Skin epidermis (tissue), 12 donors: ENCODE measurements at regions not wholly inside any gene's neighbourhood (a gene's known extent, or its start where the extent isn't known, plus 50 kb on each side); places are given as distances from the start of the nearest gene placed in this dataset.
"Not testable (repeated sequence)": the region's sequence is repeated elsewhere in the genome, so short reads cannot be mapped to it uniquely, and the experiment has no call there.

Experiments used
- H3K27ac ChIP-seq, 21 experiments: fragments of 200-600 bp; sonication (generic) in 11 of 21; one replicate each; pipeline ENCODE4 v1.5.0; 2020; ENCODE audit warnings: mild to moderate bottlenecking in 3 of 21, inconsistent platforms in 2 of 21, moderate library complexity in 2 of 21
- H3K4me3 ChIP-seq, 7 experiments: fragments of 200-600 bp; sonication (generic) in 2 of 7; one replicate each; pipeline ENCODE4 v1.5.0; 2020; ENCODE audit warnings: inconsistent platforms in 2 of 7, mild to moderate bottlenecking in 2 of 7, moderate library complexity in 1 of 7

DNA sequence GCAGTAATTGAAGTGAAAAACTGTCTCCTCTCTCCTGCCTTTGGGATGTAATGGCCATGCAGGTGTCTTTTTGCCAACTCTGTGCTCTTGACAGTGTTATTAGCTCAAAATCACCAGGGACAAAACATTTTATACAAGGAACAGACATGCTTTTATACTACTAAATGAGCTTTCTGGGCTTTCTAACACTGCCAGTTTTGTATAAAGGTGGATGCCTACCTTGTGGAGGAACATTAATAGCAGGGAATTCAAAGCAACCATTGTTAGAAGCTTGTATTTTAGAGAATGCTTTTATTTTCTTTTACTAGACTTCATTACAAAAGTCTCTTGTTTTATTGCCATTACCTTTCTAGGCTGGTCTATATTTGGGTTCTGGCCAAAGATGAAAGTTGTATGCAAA lies 54.7 kb upstream of the ARSJ start:
- Histone ChIP-seq H3K4me3 (no peak overlapping the region), H3K27ac (no peak overlapping the region)

DNA sequence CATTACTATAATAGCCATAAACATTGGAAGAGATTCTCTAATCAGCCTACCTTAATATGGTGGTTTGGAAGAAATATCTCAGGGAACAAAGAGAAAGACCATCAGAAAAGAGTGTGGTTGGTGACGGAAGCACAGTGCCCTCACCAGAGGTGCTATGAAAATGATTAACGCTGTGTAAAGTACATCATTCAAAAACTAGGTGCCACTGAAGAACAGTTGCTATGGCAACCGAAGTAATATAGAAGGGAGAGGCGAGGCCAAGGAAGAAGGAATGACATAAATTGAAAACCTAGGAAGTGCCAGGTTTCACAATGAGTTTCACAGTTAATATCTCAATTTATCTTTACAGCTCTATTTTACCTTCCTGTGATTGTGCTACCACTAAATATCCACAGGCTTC lies 57.0 kb upstream of the ARSJ start:
- Histone ChIP-seq H3K27ac (no peak overlapping the region), H3K4me3 (no peak overlapping the region)

DNA sequence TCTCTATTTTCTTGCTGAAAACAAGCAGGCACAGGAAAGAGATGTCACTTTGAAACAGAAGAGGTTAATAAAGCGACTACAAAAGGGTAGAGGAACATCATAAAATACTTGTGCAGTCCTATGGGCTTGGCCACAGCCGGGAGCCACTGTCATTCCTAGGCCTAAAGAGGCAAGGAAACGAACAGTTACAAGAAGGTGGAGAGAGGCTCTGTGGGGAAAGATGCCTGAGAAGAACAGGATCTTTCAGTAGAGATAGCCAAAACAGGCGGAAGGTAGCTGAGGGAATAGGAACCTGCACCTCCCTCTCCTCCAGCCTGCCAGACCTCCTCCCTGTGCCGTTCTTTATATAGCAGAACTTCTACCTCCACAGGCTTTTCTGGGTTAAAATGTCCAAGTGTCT lies 57.4 kb upstream of the ARSJ start:
- Histone ChIP-seq H3K4me3 (no peak overlapping the region), H3K27ac (no peak overlapping the region)

DNA sequence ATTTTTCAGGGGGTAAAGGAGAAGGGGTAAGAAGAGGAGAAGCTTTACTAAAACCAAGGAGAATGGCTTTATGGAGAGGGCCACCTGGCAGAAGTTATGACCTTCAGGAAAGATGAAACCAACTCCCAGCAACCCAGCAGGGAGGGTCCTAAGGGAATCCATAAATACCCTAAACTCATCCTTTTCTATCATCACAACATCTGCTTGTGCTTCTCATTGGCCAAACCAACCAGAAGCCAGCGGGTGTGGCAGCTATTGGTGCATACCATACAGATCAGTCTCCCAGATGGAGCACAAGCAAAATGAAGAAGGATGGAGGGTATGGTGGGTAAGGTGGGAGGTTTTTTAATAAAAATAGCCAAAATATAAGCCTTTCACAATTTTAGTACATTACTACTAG lies 58.5 kb upstream of the ARSJ start:
- no peak overlapping the region for H3K4me3 ChIP-seq
- H3K27ac ChIP-seq: no peak overlapping the region

DNA sequence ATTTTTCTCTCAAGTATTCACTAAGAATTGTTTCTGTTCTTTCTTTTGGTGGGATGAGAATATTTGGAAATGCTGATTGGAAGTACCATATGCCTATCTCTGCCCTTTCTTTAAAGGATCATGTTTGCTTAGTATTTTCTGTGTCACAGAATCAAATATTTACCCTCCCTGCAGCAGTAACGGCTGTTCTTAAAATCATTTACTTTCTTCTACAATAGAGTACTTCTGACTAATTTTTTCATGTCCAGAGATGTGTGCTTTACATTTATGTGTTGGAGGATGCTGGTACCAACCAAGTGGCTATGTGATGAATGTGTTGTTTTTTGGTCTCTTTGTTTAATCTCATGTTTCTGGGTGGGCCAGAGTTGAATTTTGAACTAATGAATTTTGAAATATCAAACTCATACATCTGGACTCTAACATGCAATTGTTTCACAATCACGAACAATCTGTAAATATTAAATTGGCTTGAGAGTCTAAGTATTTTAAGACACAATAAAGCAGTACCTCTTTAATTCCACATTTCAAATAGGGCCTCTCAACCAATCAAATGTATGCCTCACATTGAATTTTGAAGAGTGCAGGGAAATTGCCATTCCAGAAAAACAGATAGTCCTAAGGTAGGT lies 59.4 kb upstream of the ARSJ start:
- H3K4me3 ChIP-seq: no peak overlapping the region
- no peak overlapping the region for H3K27ac ChIP-seq

DNA sequence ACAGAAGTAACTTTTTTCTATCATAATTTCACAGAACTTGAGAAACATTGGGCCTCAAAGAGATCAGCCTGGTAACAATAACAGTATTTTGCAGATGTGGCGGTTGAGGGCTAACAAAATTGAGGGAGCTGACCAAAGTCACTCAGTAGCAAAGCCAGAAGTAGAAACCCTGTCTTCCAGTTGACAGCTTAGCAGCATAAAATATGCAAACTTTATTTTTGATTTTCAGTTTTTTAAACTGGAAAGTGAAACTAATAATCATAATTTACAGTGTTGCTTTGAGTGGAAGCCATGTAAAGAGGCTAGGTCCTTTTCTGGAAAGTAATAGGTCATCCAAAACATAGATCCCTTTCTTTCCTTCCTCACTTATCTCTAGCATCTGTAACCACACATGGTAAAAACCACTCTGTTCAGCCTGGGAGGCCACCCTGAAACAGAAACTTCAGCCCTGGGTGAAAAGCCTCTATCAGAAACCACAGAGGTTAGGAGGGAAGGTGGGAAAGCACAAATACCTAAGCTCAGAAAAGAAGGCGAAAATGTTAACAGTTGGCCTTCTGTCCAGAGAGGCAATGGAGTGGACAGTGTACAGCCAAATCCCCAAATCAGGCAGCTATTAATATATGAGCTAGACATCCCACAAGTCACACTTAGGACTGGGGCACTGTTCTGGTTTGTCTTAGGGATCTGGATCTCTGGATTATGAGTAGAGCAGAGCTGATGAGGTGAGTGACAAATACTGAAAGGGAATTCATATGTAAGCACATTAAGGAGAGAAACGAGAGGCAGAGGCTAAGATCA lies 61.1 kb upstream of the ARSJ start:
- Histone ChIP-seq H3K4me3 (no peak overlapping the region), H3K27ac (no peak overlapping the region)

DNA sequence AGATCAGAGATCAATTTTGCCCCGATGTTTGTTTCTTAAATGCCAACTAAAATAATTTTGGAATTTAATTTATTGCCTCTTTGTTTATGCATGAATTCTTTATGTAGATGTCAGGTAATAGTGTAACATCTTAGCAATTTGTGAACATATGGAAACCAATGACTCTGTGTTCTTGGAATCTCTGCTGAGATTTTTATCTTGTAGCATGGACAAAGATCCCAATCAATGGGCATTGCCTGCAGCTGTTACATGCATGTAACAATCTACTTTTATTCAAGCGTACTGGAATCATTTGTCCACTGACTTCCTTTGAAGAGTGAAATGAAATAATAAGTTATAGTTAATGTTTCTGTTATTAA lies 61.6 kb upstream of the ARSJ start:
- no peak overlapping the region for H3K27ac ChIP-seq

DNA sequence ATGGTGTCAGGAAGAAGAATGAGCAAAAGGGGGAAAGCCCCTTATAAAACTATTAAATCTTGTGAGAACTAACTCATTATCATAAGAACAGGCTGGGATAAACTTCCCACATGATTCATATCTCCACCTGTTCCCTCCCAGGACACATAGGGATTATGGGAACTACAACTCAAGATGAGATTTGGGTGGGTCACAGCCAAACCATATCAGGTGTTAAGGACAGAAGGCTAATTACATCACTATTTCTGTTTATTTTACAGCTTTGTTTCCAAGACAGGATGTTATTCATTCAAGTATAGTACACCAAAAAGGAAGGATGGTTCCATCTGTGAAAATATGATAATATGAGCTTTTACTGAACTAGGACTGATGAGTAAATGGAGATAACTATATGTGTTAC lies 63.7 kb upstream of the ARSJ start:
- Histone ChIP-seq H3K4me3 (no peak overlapping the region), H3K27ac (no peak overlapping the region)

More for the DNA sequence above, 61.6 kb upstream of the ARSJ start:
- H3K4me3 ChIP-seq: no peak overlapping the region

DNA sequence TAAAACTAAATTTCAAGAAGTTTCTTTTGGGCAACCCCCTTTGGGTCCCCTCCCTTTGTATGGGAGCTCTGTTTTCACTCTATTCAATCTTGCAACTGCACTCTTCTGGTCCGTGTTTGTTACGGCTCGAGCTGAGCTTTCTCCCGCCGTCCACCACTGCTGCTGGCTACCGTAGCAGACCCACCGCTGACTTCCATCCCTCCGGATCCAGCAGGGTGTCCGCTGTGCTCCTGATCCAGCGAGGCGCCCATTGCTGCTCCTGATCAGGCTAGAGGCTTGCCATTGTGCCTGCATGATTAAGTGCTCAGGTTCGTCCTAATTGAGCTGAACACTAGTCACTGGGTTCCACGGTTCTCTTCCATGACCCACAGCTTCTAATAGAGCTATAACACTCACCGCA lies 64.9 kb upstream of the ARSJ start:
- not testable (repeated sequence) for H3K4me3 ChIP-seq, H3K27ac ChIP-seq

DNA sequence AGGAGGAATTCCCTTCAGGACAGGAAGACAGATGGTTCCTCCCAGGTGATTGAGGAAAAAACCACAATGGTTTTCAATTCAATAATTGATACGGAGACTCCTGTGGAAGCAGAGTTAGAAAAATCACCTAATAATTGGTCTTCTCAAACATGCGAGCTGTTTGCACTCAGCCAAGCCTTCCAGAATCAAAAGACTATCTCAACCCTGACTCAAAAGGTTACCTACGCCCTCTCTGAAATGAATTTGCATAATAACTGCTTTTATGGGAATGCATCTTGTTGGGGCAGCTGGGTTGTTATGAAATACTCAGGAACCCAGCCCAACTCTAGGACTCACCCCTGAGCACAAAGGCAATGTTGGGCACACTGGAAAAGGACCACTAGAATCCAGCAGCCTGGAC lies 66.9 kb upstream of the ARSJ start:
- H3K4me3 ChIP-seq: no peak overlapping the region
- no peak overlapping the region for H3K27ac ChIP-seq

DNA sequence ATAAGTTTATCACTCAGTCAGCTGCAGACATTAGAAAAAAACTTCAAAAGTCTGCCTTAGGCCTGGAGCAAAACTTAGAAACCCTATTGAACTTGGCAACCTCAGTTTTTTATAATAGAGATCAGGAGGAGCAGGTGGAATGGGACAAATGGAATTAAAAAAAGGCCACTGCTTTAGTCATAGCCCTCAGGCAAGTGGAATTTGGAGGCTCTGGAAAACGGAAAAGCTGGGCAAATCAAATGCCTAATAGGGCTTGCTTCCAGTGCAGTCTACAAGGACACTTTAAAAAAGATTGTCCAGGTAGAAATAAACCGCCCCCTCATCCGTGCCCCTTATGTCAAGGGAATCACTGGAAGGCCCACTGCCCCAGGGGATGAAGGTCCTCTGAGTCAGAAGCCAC lies 68.7 kb upstream of the ARSJ start:
- H3K27ac ChIP-seq, H3K4me3 ChIP-seq: not testable (repeated sequence)

DNA sequence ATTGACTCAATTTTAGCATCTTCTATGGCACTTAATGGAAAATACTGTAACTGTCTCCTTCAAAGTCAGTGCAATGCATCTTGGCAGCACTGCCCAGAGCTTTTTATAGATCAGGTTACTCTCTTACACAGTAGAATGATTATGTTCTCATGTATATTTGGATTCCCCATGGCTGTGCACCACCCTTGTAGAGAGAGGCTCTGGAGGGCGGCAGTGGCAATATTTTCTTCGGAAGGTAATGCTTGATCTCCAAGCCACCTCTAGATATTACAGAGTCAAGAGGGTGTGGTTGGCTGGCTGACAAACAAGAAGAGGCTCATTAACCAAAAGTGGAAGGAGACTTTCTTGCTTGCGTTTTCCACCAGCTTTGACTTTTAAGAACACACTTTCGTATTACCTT lies 72.8 kb upstream of the ARSJ start:
- Histone ChIP-seq H3K4me3 (no peak overlapping the region), H3K27ac (no peak overlapping the region)

DNA sequence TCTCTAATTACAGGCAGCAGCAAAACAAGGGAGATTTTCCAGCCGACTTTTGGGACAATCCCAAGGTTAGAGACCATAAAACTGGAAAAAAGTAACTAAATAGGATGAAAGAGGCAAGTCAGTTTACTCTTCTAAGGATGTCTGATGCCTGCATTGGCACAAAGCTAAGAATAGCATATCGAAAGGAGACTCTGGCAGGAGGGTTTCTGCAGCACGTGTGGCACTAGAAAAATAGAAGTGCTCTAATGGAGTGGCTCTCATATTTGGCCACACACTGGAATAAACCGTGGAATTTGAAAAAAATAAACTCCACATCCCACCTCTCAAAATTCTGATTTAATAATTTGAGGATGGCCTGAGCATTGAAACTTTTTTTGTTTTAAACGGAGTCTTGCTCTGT lies 77.2 kb upstream of the ARSJ start:
- no peak overlapping the region for H3K4me3 ChIP-seq
- H3K27ac ChIP-seq: no peak overlapping the region

DNA sequence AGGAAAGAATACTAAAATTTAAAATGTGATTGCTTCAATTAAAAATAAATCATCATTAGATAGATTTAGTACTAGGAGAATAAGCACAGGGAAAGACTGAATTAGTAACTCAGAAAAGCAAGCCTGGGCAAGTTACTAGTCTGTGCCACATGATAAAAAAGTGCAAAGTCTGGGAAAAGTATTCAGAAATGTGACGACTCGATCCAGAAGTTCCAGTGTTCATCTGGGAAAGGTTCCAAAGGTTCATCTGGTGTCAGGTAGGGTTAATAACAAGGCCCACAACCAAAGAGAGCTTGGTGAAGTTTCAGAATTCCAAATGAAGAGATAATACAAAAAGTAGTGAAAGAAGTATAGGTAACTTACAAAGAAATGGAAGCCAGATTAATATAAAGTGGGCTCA lies 78.3 kb upstream of the ARSJ start:
- no peak overlapping the region for H3K4me3 ChIP-seq
- H3K27ac ChIP-seq: no peak overlapping the region

DNA sequence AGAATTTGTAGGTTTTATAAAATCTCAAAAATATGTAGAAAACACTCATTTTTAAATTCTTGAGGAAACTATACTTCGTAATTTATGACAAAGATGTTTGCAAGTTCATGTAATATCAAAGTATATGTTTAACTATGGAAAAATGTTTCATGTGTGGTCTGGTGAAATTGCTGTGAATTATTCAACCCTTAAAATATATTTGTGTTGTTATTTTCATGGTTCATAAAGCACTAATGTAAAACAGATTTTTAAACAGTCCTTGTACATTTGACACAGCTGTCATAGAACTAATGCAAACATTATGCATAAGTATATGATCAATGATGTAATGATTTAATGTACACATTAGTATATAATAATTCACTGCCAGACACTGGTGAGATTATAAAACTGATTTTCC lies 83.1 kb upstream of the ARSJ start:
- H3K27ac ChIP-seq: no peak overlapping the region
- no peak overlapping the region for H3K4me3 ChIP-seq

DNA sequence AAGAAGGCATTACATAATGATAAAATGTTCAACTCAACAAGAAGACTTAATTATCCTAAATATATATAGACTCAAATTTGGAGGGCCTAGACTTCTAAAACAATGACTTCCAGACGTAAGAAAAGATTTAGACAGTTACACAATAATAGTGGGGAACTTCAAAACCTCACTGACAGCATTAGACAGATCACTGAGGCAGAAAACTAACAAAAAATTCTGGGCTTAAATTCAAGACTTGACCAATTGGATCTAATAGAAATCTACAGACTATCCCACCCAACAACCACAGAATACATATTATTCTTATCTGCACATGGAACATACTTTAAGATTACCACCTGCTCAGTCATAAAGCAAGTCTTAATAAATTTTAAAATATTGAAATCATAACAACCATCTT lies 93.3 kb upstream of the ARSJ start:
- H3K27ac ChIP-seq: no peak overlapping the region
- H3K4me3 ChIP-seq: no peak overlapping the region

DNA sequence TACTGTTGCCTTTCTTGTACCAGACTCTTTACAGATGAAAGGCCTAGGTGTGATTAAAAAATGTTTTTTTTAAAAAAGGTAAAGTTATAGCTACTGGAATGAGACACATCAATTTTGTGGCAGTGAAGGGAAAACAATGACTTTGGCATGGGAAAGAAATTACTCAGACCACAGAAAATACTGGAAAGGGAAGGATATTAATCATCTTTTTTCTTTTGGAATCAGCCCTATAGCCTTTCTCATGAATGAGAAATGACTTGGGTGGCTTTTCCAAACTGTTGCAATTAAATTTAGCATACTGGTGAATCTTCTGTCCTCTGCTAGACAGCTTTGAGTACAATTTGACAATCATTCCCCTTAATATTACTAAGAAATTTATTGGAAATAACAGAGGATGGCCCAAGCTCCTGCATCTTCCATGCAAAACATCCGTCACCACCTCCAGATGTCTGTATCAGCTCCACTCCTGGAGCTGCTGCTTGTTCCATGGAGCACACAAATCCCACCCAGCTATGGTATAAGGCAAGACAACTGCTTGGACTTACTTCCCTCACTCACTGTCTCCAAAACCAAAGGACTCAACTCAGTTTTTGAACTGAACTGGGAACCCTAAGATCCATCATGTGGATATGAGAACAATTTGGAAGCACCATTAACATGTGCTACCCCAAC lies 97.6 kb upstream of the ARSJ start:
- no peak overlapping the region for H3K4me3 ChIP-seq
- no peak overlapping the region for H3K27ac ChIP-seq

DNA sequence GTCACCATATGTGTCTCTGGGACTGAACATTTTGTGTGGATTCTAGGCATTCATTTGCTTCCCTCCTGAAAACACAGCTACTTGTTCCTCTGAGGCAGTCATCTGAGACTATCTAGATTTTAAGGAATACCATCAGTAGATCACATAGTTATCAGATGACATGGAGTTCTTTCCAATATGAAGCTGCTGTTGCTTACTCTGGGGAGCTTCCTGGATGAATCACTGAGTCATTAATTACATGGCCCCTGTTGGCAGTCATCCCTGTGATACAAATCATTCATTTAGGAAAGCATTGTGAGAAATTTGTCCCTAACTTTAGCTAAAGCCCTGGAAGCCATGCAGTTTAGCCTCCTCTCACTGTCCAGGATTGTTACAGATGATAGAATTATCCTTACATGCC lies 98.2 kb upstream of the ARSJ start:
- Histone ChIP-seq H3K27ac (no peak overlapping the region), H3K4me3 (no peak overlapping the region)

DNA sequence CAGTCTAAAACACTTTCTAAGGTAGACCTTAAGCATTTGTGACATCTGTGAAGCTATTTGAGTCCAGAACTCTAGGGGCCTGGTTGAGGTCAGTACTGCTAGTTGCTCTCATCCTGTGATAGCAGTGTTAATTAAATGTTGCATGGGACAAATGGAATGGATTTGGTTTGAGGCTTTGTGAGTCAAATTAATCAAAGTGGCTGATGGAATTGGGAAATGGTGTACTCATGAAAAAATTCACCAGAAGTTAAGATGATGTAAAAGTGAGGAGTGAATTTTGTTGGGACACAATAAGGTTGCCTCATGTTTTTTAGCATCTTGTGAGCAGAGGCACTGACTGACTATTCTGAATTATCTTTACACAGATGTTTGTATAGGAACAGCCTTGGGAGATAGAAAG lies 99.2 kb upstream of the ARSJ start:
- no peak overlapping the region for H3K27ac ChIP-seq
- no peak overlapping the region for H3K4me3 ChIP-seq

DNA sequence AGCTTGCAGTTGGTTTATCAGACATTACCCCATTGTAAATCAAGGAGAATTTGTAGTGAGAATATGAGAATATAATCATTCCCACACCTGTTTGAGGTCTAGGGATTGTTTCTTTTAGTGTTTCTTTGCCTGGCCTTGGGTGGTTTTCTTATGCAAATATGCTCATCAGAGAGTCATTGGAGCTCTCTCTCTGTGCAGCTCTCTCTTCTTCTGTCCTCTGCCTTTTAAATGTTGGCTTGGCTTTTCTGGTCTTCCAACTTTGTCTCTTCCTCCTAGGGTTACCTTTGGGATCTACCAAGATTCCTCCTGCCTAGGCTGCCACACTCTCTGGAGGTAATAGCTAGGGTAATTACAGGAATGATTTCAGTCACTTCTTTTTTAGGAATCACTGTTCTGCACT lies 102.3 kb upstream of the ARSJ start:
- H3K27ac ChIP-seq: no peak overlapping the region

DNA sequence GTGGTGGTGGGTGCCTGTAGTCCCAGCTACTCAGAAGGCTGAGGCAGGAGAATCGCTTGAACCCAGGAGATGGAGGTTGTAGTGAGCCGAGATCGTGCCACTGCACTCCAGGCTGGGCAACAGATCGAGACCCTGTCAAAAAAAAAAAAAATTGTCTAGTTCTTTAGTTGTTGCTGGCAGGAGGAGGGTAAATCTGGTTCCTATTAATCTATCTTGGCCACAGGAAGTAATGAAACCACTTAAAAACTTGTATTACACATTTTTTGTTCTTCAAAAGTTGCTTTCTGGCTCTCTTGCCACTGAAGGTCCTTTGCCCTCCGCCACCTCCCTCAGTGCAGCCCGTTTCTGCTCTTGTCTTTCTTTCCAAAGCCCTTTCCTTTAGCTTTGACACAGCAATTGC lies 102.9 kb upstream of the ARSJ start:
- H3K27ac ChIP-seq: no peak overlapping the region
- H3K4me3 ChIP-seq: no peak overlapping the region

More for the DNA sequence above, 102.3 kb upstream of the ARSJ start:
- no peak overlapping the region for H3K4me3 ChIP-seq
